Spleen (tissue), 7 donors: ENCODE measurements at regions not wholly inside any gene's neighbourhood (a gene's known extent, or its start where the extent isn't known, plus 50 kb on each side); places are given as distances from the start of the nearest gene placed in this dataset.

Experiments
- CTCF ChIP-seq, 11 experiments: fragments of 200-600 bp in 7 of 11; fragments of 450-650 bp in 4 of 11; sonication (generic) in 4 of 11; IDR thresholded peaks in 8 of 11; conservative IDR thresholded peaks in 3 of 11; 1 replicate in 7 of 11; 2 replicates in 4 of 11; pipeline versions ENCODE4 v1.4.0 to v1.8.0; 2016 to 2021; ENCODE audit warnings: antibody characterized with exemption in 11 of 11, inconsistent platforms in 4 of 11, mild to moderate bottlenecking in 1 of 11
- POLR2AphosphoS5 ChIP-seq, 3 donors: sonication (generic); formaldehyde crosslinking; IDR thresholded peaks; one replicate each; pipeline ENCODE4 v1.5.1; 2017; ENCODE audit warnings: antibody characterized with exemption in 3 of 3
- donor health status: DM: no; HTN: no; CAD: no; lungs with moderate emphysema.
- donor health status: DM: no; HTN: no; CAD: no.
- donor health status: DM: no; HTN: no; CAD: no.

GRCh38 chr2:217713395-217714286, 289.2 kb downstream of the TNS1 start:
- TF ChIP-seq POLR2AphosphoS5 (IDR thresholded peaks at IDR 0.05), result peak in 1 of 3 donors; percentile 27
- peak; percentile 71 to 95 (median 90) for TF ChIP-seq CTCF (IDR thresholded peaks at IDR 0.05 in 8 of 11, conservative IDR thresholded peaks at IDR 0.05 in 3 of 11)
